K562 (cell line): ENCODE measurements at regions not wholly inside any gene's neighbourhood (a gene's known extent, or its start where the extent isn't known, plus 50 kb on each side); places are given as distances from the start of the nearest gene placed in this dataset.

Experiments
- ATF4 ChIP-seq: fragments of 450-650 bp; formaldehyde crosslinking; IDR thresholded peaks from 2 replicates; pipeline ENCODE4 v1.4.0; 2022; ENCODE audit warnings: mild to moderate bottlenecking, moderate library complexity
- CBX1 ChIP-seq: sonication (generic); IDR thresholded peaks from 2 replicates; pipeline ENCODE4 v1.6.1; 2016; ENCODE audit warnings: antibody characterized with exemption, low read depth, mild to moderate bottlenecking
- CCAR2 ChIP-seq: fragments of 200-400 bp; formaldehyde crosslinking; IDR thresholded peaks from 2 replicates; pipeline ENCODE4 v1.6.1; 2017; ENCODE audit warnings: mild to moderate bottlenecking, low read depth, low read length
- CREB5 ChIP-seq: fragments of 250-450 bp; sonication (Bioruptor Pico); IDR thresholded peaks from 2 replicates; pipeline ENCODE4 v1.5.0; 2020; ENCODE audit warnings: mild to moderate bottlenecking
- ERF ChIP-seq: fragments of 450-650 bp; formaldehyde crosslinking; IDR thresholded peaks from 2 replicates; pipeline ENCODE4 v1.4.0; 2020; ENCODE audit warnings: mild to moderate bottlenecking, mixed read lengths
- GABPA ChIP-seq: fragments of 200-800 bp; sonication (Bioruptor generic); conservative IDR thresholded peaks from 2 replicates; pipeline ENCODE4 v1.6.1; 2016; ENCODE audit warnings: low read depth, missing genetic modification characterization, missing compliant biosample characterization
- GATA2 ChIP-seq: sonication (generic); formaldehyde crosslinking; IDR thresholded peaks from 2 replicates; pipeline ENCODE4 v1.4.0; 2020; ENCODE audit warnings: mild to moderate bottlenecking, missing genetic modification reagents
- HDGF ChIP-seq: fragments of 450-650 bp; IDR thresholded peaks from 2 replicates; pipeline ENCODE4 v1.6.1; 2016
- HLTF ChIP-seq: fragments of 450-650 bp; IDR thresholded peaks from 2 replicates; pipeline ENCODE4 v1.6.1; 2016
- HMG20B ChIP-seq: fragments of 250-450 bp; sonication (Bioruptor Pico); IDR thresholded peaks from 2 replicates; pipeline ENCODE4 v1.5.0; 2021; ENCODE audit warnings: mild to moderate bottlenecking
- HNRNPK ChIP-seq: fragments of 200-400 bp; formaldehyde crosslinking; IDR thresholded peaks from one replicate; pipeline ENCODE4 v1.6.1; 2018; ENCODE audit warnings: mild to moderate bottlenecking, low read depth, low read length; ENCODE audit not compliant: poor library complexity, severe bottlenecking
- KLF16 ChIP-seq: IDR thresholded peaks from 2 replicates; pipeline ENCODE4 v1.6.1; 2016; ENCODE audit warnings: antibody characterized with exemption
- NR1H2 ChIP-seq: sonication (generic); formaldehyde crosslinking; IDR thresholded peaks from 2 replicates; pipeline ENCODE4 v1.4.0; 2020; ENCODE audit warnings: mild to moderate bottlenecking, missing genetic modification reagents
- PCBP2 ChIP-seq: fragments of 200-400 bp; formaldehyde crosslinking; IDR thresholded peaks from 2 replicates; pipeline ENCODE4 v1.6.1; 2018; ENCODE audit warnings: low read length, low read depth, mild to moderate bottlenecking, moderate library complexity; ENCODE audit not compliant: poor library complexity, severe bottlenecking
- RAD51 ChIP-seq: fragments of 450-650 bp; IDR thresholded peaks from 2 replicates; pipeline ENCODE4 v1.7.1; 2016; ENCODE audit warnings: low read depth, mild to moderate bottlenecking, borderline replicate concordance
- RB1 ChIP-seq: fragments of 450-650 bp; IDR thresholded peaks from 2 replicates; pipeline ENCODE4 v1.6.1; 2017; ENCODE audit warnings: low read depth, mild to moderate bottlenecking
- USF1 ChIP-seq: sonication (generic); formaldehyde crosslinking; IDR thresholded peaks from 2 replicates; pipeline ENCODE4 v1.9.0; 2022; ENCODE audit warnings: mild to moderate bottlenecking, missing genetic modification reagents
- USF2 ChIP-seq: sonication (generic); formaldehyde crosslinking; IDR thresholded peaks from 2 replicates; pipeline ENCODE4 v1.5.0; 2020; ENCODE audit warnings: missing genetic modification reagents
- XRCC3 ChIP-seq: fragments of 450-650 bp; IDR thresholded peaks from 2 replicates; pipeline ENCODE4 v1.6.1; 2017; ENCODE audit warnings: mild to moderate bottlenecking, moderate library complexity
- XRCC4 ChIP-seq: IDR thresholded peaks from one replicate; pipeline ENCODE4 v1.6.1; 2011; ENCODE audit not compliant: insufficient read depth, insufficient read length; ENCODE audit errors: extremely low read depth
- YBX1 ChIP-seq: fragments of 450-650 bp; IDR thresholded peaks from 2 replicates; pipeline ENCODE4 v1.7.1; 2016; ENCODE audit warnings: mild to moderate bottlenecking
- ZBTB49 ChIP-seq: sonication (generic); formaldehyde crosslinking; IDR thresholded peaks from 2 replicates; pipeline ENCODE4 v1.8.0; 2022; ENCODE audit warnings: missing genetic modification reagents, mild to moderate bottlenecking, borderline replicate concordance
- ZC3H8 ChIP-seq: fragments of 450-650 bp; IDR thresholded peaks from 2 replicates; pipeline ENCODE4 v1.6.1; 2017
- ZNF324 ChIP-seq: fragments of 250-450 bp; sonication (Bioruptor Pico); IDR thresholded peaks from 2 replicates; pipeline ENCODE4 v1.4.0; 2020; ENCODE audit warnings: mild to moderate bottlenecking
- ZNF57 ChIP-seq: fragments of 450-650 bp; formaldehyde crosslinking; IDR thresholded peaks from 2 replicates; pipeline ENCODE4 v1.4.0; 2020; ENCODE audit warnings: mild to moderate bottlenecking, moderate library complexity
- ZNF764 ChIP-seq: fragments of 250-450 bp; sonication (Bioruptor Pico); IDR thresholded peaks from 2 replicates; pipeline ENCODE4 v1.4.0; 2020; ENCODE audit warnings: low read depth, mild to moderate bottlenecking, moderate library complexity

GRCh38 chr11:69981119-69981784 lies 96.9 kb upstream of the ANO1 start (continued):
- TF ChIP-seq PCBP2: no peak
- TF ChIP-seq GATA2 (CRISPR knock-in tag): peak; percentile 85
- no peak for TF ChIP-seq RB1
- no peak; the same call in 1 of the 2 replicates for TF ChIP-seq CBX1
- TF ChIP-seq ZNF764 (CRISPR knock-in tag): no peak
- TF ChIP-seq CCAR2: no peak
- TF ChIP-seq HLTF: no peak
- no peak for TF ChIP-seq ERF (CRISPR knock-in tag)
- TF ChIP-seq ZNF324 (CRISPR knock-in tag): no peak
- TF ChIP-seq GABPA (tag): no peak
- TF ChIP-seq ATF4: no peak
- no peak for TF ChIP-seq ZNF57 (CRISPR knock-in tag)
- no peak for TF ChIP-seq ZBTB49 (CRISPR knock-in tag)
- peak; percentile 82 for TF ChIP-seq KLF16
- TF ChIP-seq XRCC4: no peak
- TF ChIP-seq HNRNPK: no peak
- no peak for TF ChIP-seq CREB5 (CRISPR knock-in tag)
- TF ChIP-seq HMG20B: no peak
- TF ChIP-seq HDGF: peak; percentile 85; the same call in 1 of the 2 replicates
- no peak for TF ChIP-seq ZC3H8
- TF ChIP-seq RAD51: no peak
- TF ChIP-seq NR1H2 (CRISPR knock-in tag): no peak
- no peak for TF ChIP-seq YBX1
- TF ChIP-seq XRCC3: no peak
- TF ChIP-seq USF2 (CRISPR knock-in tag): no peak
- no peak for TF ChIP-seq USF1 (CRISPR knock-in tag)
